Transverse colon (tissue), 3 donors: ENCODE measurements at regions not wholly inside any gene's neighbourhood (a gene's known extent, or its start where the extent isn't known, plus 50 kb on each side); places are given as distances from the start of the nearest gene placed in this dataset.

Experiments used
- EP300 ChIP-seq: sonication (generic); formaldehyde crosslinking; IDR thresholded peaks from one replicate; pipeline ENCODE4 v1.6.1; 2017; ENCODE audit warnings: antibody characterized with exemption, low read depth
- POLR2A ChIP-seq: fragments of 450-650 bp; IDR thresholded peaks from one replicate; pipeline ENCODE4 v1.6.1; 2016; ENCODE audit warnings: antibody characterized with exemption, mild to moderate bottlenecking, moderate library complexity
- TF ChIP-seq, protein P1 (sequence below), 5 experiments: fragments of 200-600 bp in 3 of 5; fragments of 450-650 bp in 2 of 5; sonication (generic) in 3 of 5; IDR thresholded peaks; 1 replicate in 2 of 5; 2 replicates in 3 of 5; pipeline ENCODE4 v1.5.1; 2016 to 2017; ENCODE audit warnings: antibody characterized with exemption in 5 of 5, inconsistent platforms in 3 of 5, mild to moderate bottlenecking in 2 of 5, moderate library complexity in 1 of 5

DNA sequence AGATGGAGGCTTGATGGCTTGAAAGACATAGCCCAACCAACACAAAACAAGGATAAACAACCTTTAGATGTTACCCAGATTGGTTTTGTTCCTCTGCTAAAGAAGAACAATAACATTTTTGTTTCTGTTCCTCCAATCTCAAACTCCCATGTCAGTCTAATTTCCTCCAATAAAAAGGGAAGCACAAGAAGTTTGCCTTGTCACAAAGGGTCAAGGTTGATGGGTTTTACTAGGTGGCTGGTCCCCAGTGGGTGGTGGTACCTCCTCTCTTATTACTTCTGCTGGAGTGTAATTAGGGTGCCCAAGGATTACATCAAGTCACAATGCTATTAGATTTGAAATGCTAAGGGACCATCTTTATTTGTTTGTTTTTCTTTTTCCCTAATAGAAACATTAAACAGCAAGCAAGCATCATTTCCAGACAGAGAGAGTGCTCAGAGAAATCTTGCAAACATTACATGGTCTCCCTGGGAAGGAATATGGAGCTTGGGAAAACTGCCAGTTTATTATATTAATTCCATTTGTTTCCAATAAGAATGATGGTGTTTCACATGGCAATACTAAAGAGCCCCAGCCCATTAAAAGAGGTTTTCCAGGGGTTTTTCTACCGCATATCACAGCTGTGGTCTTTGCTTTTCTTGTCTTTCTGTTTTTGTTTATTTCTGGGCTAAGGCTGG lies 78.3 kb upstream of the AOAH start:
- TF ChIP-seq, protein P1, sequence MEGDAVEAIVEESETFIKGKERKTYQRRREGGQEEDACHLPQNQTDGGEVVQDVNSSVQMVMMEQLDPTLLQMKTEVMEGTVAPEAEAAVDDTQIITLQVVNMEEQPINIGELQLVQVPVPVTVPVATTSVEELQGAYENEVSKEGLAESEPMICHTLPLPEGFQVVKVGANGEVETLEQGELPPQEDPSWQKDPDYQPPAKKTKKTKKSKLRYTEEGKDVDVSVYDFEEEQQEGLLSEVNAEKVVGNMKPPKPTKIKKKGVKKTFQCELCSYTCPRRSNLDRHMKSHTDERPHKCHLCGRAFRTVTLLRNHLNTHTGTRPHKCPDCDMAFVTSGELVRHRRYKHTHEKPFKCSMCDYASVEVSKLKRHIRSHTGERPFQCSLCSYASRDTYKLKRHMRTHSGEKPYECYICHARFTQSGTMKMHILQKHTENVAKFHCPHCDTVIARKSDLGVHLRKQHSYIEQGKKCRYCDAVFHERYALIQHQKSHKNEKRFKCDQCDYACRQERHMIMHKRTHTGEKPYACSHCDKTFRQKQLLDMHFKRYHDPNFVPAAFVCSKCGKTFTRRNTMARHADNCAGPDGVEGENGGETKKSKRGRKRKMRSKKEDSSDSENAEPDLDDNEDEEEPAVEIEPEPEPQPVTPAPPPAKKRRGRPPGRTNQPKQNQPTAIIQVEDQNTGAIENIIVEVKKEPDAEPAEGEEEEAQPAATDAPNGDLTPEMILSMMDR (IDR thresholded peaks at IDR 0.05), result no peak
- TF ChIP-seq POLR2A, result no peak
- TF ChIP-seq EP300, result no peak
